CD4-positive, alpha-beta T cell treated with Interleukin-4 for 1 hour (primary cell): ENCODE measurements at regions not wholly inside any gene's neighbourhood (a gene's known extent, or its start where the extent isn't known, plus 50 kb on each side); places are given as distances from the start of the nearest gene placed in this dataset.

Experiments
- DNase-seq, 2 donors: peaks; one replicate each; pipeline ENCODE4 v3.0.0-alpha.2; 2020 to 2022

GRCh38 chr9:108674766-108675530 is 180.8 kb downstream of the ACTL7B start:
- DNase-seq, result no peak

GRCh38 chr9:108673386-108673785 is 182.4 kb downstream of the ACTL7B start:
- no peak for DNase-seq

- DNase-seq, result no peak
Measured at GRCh38 chr9:108672475-108673190, 183.2 kb downstream of the ACTL7B start.

GRCh38 chr9:108671794-108672193 is 184.0 kb downstream of the ACTL7B start:
- no peak for DNase-seq

GRCh38 chr9:108671176-108671575 is 184.6 kb downstream of the ACTL7B start:
- no peak for DNase-seq

- no peak for DNase-seq
Measured at GRCh38 chr9:108668938-108669335, 186.8 kb downstream of the ACTL7B start.

GRCh38 chr9:108668191-108668937 is 187.4 kb downstream of the ACTL7B start:
- no peak for DNase-seq

- DNase-seq, result no peak
Measured at GRCh38 chr9:108666240-108666784, 189.5 kb downstream of the ACTL7B start.

- no peak for DNase-seq
Measured at GRCh38 chr9:108665521-108666239, 190.1 kb downstream of the ACTL7B start.

- DNase-seq, result no peak
Measured at GRCh38 chr9:108664309-108665255, 191.2 kb downstream of the ACTL7B start.

- no peak for DNase-seq
Measured at GRCh38 chr9:108663422-108663821, 192.4 kb downstream of the ACTL7B start.

- no peak for DNase-seq
Measured at GRCh38 chr9:108662956-108663355, 192.8 kb downstream of the ACTL7B start.

GRCh38 chr9:108662091-108662875 is 193.5 kb downstream of the ACTL7B start:
- DNase-seq, result no peak

- no peak for DNase-seq
Measured at GRCh38 chr9:108656566-108656965, 199.2 kb downstream of the ACTL7B start.

- DNase-seq, result no peak
Measured at GRCh38 chr9:108655818-108656217, 200.0 kb downstream of the ACTL7B start.

GRCh38 chr9:108654566-108654965 is 201.2 kb downstream of the ACTL7B start:
- DNase-seq, result no peak

- DNase-seq, result no peak
Measured at GRCh38 chr9:108652851-108653250, 202.9 kb downstream of the ACTL7B start.

- DNase-seq, result no peak
Measured at GRCh38 chr9:108650826-108651225, 205.0 kb downstream of the ACTL7B start.

- DNase-seq, result no peak
Measured at GRCh38 chr9:108645520-108645919, 210.3 kb downstream of the ACTL7B start.

- no peak for DNase-seq
Measured at GRCh38 chr9:108643731-108644510, 211.9 kb downstream of the ACTL7B start.
